ENCODE measurements at regions not wholly inside any gene's neighbourhood (a gene's known extent, or its start where the extent isn't known, plus 50 kb on each side); places are given as distances from the start of the nearest gene placed in this dataset.

GRCh38 chr3:170784406-170784805 lies 85.6 kb downstream of the RPL22L1 start:
- TF ChIP-seq, protein P1, sequence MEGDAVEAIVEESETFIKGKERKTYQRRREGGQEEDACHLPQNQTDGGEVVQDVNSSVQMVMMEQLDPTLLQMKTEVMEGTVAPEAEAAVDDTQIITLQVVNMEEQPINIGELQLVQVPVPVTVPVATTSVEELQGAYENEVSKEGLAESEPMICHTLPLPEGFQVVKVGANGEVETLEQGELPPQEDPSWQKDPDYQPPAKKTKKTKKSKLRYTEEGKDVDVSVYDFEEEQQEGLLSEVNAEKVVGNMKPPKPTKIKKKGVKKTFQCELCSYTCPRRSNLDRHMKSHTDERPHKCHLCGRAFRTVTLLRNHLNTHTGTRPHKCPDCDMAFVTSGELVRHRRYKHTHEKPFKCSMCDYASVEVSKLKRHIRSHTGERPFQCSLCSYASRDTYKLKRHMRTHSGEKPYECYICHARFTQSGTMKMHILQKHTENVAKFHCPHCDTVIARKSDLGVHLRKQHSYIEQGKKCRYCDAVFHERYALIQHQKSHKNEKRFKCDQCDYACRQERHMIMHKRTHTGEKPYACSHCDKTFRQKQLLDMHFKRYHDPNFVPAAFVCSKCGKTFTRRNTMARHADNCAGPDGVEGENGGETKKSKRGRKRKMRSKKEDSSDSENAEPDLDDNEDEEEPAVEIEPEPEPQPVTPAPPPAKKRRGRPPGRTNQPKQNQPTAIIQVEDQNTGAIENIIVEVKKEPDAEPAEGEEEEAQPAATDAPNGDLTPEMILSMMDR (IDR thresholded peaks at IDR 0.05), result no peak
- TF ChIP-seq POLR2A (IDR thresholded peaks at IDR 0.05), result no peak

Measured in upper lobe of left lung (tissue), 4 donors.